HG03442 (cell line): ENCODE measurements at regions not wholly inside any gene's neighbourhood (a gene's known extent, or its start where the extent isn't known, plus 50 kb on each side); places are given as distances from the start of the nearest gene placed in this dataset.

Experiments
- ATAC-seq: cut with Tn5 transposase; IDR thresholded peaks from one replicate; pipeline ENCODE4 v1.9.1; 2021; ENCODE audit warnings: mild to moderate bottlenecking, moderate library complexity; ENCODE audit not compliant: unreplicated experiment

DNA sequence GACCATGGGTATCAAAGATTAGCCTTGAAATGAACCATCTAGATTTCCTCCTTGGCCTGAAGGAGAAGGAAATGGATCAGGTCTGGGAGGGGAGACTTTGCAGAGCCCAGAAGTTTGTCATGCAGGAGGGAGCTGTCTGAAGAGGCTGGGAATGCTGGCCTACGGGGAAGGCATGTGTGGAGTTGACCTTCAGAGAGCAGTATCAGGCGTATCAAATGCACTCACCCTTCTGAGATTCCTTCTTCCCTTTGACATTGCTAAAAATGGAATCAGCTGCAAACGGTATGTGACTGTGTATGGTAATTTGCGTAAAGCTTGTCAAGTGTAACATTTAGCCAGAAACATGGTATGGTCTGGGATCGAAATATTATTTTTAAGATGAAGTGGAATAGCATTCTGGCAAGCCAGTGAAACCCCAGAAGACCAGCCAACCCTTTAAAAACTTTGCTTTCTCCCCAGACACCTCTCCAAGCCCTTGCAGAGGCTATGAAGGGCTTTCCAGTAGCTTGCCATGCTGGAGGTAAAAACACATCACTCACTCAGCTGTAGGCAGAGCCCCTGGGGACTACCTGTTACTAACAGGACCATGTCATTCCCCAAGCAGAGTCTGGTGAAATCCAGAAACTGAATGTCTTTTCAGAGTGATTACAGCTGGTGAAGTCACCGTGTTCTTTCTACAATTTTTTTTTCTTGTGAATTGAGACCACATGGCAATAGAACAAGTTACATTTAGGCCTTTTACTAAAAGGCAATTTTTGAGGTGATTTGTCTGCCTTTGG is 174.7 kb upstream of the SLC24A5 start:
- ATAC-seq = no peak

DNA sequence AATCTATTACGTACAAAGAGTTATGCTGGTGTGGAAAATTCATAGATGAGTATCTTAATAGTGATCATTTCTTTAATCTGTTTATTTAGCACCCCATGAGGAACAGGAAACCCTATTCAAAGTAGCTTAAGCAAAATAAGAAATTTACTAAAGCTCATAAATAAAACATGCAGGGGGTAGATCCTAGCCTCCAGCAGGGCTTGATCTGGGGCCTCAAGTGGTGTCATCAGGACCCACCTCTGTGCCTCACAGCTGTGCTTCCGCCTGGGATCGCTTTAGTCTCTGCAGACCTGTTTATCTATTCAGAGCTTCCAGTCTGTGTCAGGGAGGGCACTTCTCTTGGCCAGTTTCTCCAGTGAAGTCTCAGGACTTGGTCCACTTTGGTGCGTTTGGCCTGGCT is 171.0 kb upstream of the SLC24A5 start:
- ATAC-seq = no peak

DNA sequence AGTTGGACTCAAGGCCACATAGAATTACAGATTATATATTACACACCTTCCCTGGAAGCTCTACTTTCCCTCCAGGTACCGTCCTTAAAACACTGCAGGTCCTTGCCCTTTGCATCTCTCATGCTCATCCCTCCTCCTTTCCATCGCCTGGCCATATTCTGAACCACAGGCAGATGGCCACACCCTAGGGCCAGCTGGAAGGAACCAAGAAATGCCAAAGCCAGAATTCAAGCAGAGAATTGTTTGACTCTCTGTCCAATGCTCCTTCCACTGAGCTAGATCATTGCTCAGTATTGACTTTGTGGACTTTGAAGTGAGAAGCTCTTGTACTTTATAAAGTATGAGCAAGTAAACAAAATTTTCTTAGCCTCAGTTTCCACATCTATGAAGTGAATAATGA is 170.3 kb upstream of the SLC24A5 start:
- no peak for ATAC-seq

DNA sequence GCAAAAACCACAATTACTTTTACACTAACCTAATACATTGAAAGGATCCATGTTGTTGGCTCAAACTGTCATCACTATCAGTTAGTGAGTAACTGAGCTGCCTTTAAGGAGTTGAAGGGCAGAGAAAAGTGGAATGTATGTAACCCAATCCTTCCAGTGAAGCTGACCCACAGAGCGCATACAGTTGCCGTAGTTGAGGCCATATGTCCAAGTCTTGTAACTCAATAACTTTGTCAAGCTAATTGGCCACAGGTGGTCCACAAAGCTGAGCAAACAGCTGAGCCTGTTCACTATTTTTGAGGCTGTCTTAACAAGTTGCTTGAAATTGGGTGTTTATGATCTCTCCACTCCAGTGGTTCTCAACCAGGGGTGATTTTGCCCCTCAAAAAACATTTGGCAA is 169.0 kb upstream of the SLC24A5 start:
- ATAC-seq = no peak

DNA sequence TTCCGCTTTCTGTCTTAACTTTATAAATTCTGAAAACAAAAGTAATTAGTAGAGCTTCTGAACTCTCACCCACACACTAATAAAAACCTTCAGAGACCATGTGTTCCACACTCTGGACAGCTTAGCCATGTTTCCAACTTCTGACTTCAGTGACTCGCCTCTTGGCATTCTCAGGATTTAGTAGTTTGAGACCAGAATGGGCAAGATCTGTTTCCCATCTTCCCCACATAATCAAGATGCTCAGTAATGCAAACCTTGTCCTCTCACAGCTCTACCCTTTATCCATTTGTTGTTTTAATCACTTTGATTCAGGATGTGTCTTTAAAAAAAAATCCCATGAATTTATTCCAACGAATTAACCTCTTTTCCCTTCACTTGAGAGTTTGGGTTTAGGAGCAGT is 166.6 kb upstream of the SLC24A5 start:
- no peak for ATAC-seq

DNA sequence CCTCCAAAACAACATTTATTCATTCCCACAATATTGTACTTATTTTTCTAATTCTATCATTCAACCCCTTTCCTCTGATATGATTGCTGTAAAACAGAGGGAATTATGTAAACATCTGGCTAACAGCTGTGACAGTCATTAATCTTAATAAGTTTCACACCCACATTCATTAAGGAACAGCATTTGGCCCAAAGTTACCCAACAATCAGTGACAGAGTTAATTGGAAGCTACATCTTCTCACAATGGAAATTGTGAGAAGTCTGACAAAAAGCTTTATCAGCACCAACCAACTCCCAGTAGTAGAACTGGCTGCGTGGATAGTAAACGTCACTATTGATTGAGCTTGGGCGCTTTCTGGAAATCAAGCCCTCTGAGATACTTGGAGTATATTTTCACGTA is 165.8 kb upstream of the SLC24A5 start:
- ATAC-seq = no peak

DNA sequence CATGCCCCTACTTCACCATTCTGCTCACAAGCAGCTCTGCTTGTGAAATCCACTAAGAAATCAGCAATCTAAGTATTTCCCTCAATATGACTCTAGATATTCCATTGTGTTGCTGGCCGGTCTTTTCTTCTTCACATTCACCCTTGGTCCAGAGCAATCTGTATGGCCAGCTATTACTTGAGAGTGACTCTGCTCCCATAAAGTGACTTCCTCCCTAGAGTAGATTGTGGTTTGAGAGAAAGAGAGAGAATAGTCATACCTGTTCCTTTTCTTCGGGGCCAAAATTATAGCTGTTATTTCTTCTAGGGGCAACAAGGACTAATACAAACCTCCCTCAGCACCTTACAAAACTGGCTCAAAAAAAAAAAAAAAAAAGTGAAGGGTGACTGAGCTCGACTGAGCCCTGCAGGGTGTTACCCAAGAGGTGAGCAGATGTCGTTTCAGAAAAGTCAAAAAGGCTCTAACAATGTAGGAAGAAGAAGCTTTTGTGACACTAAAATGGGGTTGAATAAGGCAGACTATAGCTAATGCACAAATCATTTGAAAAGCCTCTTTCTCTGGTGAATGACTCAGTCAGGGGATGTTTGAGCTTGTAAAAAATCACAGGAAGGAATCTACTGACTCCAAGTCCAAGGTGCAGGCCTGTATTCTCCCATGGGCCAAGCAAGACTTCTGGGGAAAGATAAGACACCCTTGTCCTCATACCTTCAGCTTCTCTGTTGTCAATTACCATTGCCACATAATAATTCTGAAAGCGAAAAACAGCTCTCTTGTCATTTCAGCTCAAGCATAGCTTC is 161.0 kb upstream of the SLC24A5 start:
- no peak for ATAC-seq

DNA sequence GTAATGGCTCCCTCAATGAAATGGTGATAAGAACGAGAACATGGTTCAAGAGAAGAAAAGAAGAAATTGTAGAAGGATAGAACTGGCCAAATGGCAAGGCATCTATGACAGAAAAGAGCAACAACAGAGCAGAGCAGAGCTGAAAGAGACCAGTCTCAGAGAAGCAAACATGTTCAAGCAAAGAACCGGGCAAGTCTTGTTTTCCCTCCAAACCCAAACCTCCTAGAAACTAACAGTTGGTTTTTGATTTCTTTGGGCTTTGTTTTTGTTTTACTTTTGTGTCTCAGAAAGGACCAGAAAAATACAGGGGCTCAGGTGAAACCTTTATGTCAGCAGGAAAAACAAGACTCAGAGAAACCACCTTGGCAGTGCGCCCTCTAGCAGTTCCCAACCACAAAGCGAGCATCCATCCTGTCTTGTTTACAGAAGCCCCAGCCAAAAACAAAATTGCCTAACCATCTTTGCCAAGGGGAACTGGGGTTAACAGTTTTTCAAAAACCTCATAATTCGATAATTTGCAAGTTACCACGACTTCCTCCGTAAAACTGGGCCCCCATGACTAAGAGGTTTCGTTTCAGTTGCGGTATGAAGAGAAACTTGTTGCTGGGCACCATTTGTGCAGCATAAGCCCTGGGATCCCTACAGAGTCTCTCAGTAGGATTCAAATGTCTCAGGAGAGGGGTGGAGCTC is 159.2 kb upstream of the SLC24A5 start:
- ATAC-seq = peak; percentile 90

DNA sequence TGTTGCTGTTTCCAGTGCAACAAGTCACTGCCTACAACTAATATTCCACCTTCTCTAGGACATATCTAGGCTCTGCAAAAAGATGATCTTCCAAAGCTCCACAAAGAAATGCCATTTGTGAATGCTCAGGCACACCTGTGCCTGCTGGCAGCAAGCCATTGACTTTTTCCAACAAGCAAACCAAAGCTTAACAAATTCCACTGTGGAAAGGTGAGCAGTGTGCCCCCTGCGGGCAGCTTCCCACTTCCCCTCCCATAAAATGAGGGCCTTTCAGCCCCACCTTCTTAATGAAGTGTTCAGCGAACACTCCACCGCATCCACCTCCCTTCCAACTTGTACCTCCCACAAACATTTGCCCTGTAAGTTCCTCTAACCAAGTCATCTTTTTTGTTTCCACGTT is 157.5 kb upstream of the SLC24A5 start:
- no peak for ATAC-seq

DNA sequence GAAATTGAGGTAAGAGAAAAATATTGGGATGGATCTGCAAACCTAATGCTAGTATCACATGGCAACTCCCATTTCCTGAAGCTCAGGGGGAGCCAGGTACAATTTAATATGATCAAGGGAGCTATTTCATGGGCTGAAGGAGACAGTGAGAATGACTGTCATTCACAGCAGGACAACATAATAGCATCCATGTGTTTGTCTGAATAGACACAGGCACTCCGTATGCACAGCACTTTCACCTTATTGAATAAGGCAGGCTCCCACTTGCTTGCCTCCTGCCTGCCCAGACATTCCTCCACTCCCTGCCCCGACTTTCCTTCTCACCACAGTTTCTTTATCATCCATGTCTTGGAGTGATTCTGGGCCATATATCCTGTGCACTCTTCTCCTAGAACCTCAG is 156.6 kb upstream of the SLC24A5 start:
- ATAC-seq = no peak

DNA sequence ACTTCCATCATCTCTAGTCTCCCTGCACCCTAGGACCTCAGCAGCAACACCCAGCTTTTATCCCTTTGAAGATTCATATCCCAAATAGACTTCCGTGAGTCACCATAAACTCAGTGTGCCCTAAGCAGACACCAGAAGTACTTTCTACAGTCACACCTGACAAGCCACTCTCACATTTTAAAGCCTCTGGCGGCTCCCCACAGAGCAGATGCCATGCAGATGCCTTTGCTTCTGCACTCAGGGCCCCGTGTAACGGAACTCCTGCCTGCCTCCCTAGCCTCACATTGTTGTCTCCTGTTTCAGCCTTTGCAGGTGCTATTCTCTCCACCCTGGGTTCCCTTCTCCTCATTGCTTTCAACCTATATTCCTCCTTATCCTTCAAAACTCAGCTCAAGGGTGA is 155.5 kb upstream of the SLC24A5 start:
- no peak for ATAC-seq

DNA sequence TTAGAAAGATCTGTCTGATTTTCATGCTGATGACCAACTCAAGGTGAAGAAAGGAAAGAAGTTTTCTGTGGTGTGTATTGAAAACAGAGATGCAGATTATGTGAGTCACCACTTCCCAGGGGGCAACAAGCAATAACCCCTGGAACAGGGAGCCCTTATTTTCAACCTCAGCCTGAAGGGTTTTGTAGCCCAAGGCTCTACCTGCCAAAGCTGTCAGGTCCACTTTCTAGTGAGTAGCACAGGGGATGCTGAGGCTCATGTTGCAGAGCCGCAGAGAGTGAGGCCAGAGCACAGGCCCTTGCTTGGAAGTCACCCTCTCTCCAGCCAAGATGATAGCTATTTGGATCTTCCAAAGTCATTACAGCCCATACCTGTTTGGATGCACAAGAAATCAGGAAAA is 152.2 kb upstream of the SLC24A5 start:
- no peak for ATAC-seq

DNA sequence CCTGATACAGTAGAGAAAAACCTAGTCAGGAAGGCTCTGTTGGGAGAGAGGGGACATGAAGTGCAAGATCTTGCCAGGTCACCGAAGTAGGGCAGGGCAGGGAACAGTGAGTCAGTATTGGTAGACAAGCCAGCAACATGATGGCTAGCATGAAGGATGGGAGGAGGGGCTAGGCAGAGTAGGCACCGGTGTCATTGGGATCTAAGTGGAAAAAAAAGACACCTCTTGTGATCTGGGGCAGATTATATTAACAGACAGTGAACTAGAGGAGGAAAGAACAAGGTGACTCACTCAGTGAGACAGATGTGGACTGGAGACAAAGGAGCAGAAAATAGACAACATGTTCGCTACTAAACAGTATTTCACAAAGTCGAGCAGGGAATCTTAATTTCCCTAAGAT is 149.2 kb upstream of the SLC24A5 start:
- ATAC-seq = no peak

DNA sequence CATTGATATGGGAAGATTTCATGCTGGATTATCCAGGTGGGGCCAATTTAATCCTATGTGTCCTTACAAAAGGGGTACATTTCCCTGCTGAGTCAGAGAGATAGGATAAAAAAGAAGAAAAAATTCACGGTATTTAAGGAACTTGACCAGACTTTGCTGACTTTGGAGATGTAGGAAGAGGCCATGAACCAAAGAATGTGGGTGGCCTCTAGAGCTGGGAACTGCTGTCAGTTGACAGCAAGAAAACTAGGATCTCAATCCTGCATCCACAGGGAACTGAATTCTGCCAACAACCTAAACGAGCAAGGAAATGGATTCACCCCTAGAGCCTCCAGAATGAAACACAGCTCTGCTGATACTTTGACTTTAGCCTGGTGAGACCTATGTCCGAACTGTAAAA is 148.1 kb upstream of the SLC24A5 start:
- ATAC-seq = no peak

DNA sequence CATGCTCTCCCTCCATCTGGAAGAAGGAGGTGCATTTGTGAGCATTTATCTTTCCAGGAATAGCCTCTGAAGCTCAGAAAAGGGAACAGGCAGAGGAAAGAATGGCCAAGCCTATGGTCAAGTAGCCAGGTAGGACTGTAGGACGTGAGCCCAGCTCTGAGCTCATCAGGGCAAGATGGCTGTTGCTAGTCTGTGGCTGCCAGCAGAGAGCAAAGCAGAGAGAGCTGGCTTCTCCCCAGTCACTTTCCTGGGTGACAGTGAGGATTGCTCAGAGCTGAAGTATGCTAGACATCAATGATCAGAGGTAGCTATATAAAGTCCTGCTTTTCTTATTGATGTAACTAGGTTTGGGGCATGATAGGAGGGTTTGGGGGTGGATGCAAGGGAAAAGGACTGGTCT is 146.1 kb upstream of the SLC24A5 start:
- no peak for ATAC-seq

DNA sequence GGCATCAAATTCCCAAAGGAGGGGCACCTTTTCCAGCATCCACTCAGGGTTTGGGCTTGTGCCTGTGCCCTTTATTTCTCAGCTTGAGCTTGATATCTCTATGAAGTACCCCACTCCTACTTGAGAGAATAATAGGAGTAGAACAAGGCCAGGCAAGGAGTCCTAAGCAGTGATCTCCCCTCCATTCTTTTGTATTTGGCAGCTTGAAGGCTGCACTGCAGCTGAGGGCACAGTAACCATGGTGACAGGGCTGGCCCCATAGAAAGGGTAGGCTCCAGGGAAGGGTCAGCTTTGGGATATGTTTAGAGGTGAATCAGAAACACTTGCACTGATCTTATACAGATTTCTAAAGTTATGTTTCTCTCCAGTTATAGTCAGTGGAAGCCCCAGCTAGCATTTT is 145.4 kb upstream of the SLC24A5 start:
- ATAC-seq = no peak

DNA sequence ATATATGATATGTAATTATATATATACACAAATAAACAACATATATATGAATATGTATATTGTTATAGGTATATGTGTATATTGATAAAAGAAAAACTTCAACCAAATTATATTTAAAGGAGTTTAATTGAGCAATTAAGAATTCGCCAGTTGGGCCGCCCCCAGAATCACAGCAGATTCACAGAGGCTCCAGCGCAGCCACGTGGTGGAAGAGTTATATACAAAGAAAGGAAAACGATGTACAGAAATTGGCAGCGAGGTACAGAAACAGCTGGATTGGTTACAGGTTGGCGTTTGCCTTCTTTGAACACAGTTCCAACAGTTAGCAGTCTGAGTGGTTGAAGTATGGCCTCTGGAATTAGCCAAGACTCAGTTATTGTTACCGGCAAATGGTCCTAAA is 137.3 kb upstream of the SLC24A5 start:
- ATAC-seq = no peak

DNA sequence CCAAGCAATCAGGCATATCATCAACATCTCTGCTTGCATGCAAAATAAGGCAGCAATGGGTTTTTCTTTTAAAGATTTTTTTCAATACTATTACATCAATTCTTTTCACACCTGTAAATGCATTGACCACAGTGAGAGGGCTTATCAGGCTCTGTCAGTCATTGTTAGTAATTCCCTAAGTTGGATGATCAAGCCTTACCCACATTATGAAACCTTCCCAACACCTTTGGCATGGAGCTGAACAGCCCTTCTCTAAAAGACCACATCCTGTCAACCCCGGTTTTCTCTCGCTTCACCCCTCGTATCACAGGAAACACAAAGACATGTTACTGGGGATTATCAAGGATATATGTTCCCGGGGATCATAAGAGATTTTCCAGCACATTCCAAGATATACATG is 135.2 kb upstream of the SLC24A5 start:
- ATAC-seq = no peak

DNA sequence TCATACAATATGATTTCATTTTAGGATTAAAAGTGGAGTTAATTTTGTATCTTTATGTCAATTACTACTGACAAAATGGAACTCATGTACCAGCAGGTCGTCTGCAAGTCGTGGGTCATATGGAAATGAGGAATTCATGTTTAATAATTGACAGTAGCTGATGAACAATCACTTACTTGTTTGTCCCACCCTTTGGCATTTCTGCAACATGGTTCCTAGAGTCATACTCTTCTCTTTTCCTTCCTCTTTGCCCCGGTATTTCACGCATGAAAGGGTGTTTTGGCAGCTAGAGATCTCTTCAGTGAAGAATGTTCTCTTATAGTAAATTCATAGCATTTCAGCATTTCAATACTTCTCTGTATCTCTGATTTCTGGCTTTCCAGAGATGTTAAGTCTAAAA is 133.3 kb upstream of the SLC24A5 start:
- no peak for ATAC-seq

DNA sequence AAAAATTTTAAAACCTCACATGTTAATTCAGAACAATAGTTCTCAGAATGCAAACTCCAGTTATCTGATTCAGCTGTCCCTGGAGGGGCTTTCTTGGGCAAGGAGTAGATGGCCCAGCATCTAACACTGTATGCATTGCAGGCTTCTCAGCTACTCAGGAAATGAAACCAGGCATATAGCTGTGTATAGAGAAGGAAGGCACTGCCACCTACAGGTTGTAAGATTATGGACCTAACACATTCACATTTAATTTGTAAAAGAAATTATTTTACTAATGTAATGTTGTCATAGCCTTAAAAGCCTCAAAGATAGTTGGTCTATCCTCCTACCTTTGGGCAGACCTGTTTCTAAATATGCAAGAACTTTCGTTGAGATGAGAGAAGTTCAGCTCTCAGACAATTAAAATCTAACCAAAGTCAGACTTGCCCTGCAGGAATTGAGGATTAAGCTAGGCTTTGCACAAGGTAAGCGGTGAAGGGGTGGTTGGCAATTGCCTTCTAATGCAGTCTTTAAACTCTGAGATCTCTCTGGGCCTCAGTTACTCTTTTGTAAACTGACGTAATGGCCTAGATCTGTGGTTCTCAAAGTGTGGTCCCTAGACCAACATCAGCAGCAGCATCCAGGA is 132.8 kb upstream of the SLC24A5 start:
- ATAC-seq = peak; percentile 95

DNA sequence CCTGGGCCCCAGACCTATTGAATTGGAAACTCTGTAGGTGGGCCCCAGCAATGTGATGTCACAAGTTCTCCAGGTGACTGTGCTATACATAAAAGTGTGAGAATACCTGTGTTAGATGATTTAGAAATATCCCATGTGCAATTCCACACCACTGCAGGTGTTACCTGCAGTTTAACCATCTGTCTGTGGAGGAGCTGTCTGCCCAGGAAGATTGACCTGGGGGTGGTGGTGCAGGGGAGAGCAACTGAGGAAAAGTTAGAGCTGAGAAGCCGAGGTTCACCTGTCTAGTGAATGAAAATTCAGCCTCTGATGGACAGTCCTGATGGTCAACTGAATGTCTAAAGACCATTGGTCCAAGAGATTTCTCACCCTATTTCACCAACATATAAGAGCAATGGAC is 132.2 kb upstream of the SLC24A5 start:
- no peak for ATAC-seq

DNA sequence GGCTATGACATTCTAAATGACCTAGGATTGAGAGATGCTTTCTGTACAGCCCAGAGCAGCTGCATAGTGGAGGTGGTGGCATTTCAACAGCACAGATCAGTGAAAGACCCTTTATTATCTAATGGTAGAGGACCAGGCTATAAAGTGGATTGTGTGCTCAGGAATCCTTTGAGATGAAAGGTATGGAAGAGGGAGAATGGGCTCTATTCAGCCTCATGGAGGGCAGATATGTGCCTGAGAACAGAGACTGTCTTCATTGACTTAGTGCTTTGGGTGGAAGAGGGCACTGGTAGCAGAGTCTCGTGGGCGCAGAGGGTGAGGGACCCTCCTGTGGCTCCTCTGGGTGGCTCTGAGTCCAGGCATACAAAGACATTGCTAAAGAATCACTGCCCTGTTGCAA is 130.0 kb upstream of the SLC24A5 start:
- no peak for ATAC-seq
